ENCODE measurements at regions not wholly inside any gene's neighbourhood (a gene's known extent, or its start where the extent isn't known, plus 50 kb on each side); places are given as distances from the start of the nearest gene placed in this dataset.

DNA sequence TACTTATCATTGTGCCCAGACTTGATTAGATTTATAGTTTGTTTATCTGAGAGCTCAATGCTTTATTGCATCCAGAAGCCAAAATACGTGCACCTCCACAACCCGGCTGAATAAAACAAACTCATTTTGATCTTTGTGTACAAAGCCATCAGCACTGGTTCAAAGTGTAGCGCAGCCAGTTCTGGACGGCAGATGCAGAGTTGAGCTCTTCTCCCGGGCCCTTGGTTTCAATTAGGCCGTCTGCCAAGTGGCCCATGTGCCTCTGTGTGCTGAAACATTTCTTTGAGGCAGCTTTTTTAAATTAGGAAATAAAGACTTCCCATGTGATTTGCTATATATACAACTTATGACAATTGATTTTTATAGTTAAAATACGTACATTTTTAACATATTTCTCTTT, 96.2 kb upstream of the RSPO3 start:
- no peak for DNase-seq

DNA sequence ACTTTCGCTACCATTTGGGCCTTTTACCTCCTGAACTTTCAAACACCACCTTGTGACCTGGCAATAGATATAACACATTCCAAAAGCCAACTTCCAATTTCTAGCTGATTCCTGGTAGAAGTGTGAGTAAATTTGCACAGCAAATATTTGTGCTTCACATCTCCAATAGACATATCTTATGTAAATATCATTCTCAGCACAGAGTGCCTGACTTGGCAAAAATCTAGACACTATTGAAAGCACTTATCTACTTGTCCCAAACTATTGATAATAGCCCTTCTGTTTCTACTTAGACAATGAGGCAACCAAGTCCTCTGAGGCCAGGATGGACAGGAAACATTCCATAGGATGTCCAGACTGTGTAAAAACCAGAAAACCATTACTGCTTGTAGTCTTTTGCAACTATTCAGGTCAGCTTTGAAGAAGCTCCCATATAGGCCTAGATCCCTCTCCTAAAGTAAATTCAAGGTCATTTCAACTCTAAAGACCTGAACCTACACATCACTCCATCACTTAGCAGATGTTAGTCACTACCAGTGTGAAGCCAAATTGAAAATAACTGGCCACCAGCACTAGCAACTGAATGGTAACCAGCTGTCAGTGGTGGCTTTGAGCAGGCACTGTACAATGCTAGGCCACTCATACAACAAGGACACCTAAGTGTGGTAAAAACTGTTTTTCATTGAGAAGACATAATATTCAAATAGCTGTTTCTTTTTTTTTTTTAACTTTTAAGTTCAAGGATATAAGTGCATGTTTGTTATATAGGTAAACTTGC, 95.3 kb upstream of the RSPO3 start:
- DNase-seq: no peak

- no peak for DNase-seq
These were observed 92.2 kb upstream of the RSPO3 start for GRCh38 chr6:127026247-127026646.

- DNase-seq: no peak
These were observed 88.4 kb upstream of the RSPO3 start for GRCh38 chr6:127030111-127030510.

GRCh38 chr6:127030836-127031235, 87.6 kb upstream of the RSPO3 start:
- DNase-seq: no peak

DNA sequence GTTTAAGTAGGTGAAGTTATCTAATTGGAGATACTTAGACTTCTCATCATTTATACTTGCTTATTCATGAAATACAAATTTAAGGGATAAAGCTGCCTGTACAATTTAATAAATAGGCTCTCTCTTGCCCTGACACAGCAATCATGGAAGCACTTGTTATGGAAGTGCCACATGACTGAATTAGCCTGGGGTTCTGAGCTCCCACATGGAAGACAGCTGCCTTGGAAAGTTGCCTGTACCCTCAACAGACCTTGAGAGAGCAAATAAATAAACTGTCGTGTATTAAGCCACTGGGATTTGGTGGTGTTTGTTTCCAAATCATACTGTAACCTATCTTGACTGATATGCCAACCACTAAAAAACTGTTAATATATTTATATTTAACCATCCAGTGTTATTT, 87.0 kb upstream of the RSPO3 start:
- DNase-seq: no peak

GRCh38 chr6:127032971-127033370, 85.5 kb upstream of the RSPO3 start:
- DNase-seq: no peak

DNA sequence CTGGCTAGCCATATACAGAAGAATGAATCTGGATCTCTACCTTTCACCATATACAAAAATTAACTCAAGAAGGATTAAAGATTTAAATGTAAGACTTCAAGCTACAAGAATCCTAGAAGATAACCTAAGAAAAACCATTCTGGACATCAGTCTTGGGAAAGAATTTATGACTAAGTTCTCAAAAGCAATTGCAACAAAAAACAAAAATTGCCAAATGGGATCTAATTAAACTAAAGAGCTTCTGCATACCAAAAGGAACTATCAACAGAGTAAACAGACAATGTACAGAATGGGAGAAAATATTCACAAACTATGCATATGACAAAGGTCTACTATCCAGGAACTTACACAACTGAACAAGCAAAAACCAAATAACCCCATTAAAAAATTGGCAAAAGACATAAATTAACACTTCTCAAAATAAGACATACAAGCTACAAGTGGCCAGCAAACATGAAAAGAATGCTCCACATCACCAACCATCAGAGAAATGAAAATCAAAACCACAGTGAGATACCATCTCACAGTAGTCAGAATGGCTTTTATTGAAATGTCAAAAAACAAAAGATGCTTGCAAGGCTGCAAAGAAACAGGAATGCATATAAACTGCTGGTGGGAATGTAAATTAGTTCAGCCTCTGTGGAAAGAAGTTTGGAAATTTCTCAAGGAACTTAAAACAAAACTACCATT, 66.8 kb upstream of the RSPO3 start:
- no peak for DNase-seq

DNA sequence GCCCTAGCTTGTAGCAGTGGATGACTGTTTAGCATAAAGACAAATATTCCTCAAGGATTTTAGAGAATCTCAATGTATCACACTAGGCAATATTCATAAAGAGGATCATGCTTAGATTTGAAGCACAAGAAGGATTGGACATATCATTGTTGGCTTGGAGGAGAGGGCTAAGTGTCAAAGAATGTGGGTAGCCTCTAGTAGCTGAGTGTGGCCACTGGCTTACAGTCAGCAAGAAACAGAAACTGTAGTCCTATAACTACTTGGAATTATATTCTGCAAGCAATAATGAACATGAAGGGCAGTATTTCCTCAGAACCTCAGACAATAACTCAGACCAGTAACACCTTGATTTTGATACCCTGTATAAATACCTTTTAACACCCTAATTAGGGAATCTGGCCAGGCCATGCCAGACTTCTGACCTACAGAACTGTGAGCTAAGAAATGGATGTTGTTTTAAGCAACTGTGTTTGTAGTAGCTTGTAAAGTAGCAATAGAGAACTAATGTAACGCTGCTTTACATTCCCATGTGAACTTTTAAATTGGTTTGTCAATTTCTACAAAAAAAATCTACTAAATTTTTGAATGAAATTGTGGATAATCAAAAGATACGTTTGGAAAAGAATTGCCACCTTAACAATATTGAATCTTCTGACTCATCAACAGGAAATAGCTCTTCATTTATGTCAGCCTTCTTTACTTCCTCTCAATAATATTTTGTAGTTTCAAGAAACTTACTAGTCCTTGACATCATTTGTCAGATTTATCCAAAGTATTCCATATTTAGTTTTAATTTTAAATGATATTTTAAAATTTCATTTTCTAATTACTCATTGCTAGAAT, 65.2 kb upstream of the RSPO3 start:
- DNase-seq: no peak

DNA sequence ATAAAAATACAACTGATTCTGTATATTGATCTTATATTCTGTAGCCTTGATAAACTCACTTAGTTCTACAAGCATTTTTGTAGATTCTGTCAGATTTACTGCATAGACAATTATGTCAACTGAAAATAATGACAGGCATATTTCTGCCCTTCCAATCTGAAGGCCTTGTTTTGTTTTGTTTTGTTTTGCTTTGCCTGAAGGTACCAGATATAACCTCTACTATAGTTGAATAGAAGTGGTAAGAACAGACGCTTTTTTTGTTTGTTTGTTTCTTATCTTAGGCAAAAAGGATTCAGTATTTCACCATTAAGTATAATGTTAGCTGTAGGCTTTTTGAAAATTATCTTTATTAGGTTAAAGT, 64.6 kb upstream of the RSPO3 start:
- DNase-seq: no peak

- no peak for DNase-seq
These were observed 60.4 kb upstream of the RSPO3 start for GRCh38 chr6:127058027-127058426.

- DNase-seq: no peak
These were observed 59.5 kb upstream of the RSPO3 start for GRCh38 chr6:127058936-127059335.

Measured in amniotic stem cell (primary cell).